GM18520 (cell line): ENCODE measurements at regions not wholly inside any gene's neighbourhood (a gene's known extent, or its start where the extent isn't known, plus 50 kb on each side); places are given as distances from the start of the nearest gene placed in this dataset.

ENCODE experiments used
- ATAC-seq: cut with Tn5 transposase; IDR thresholded peaks from one replicate; pipeline ENCODE4 v1.9.1; 2021; ENCODE audit not compliant: unreplicated experiment

- ATAC-seq: no peak
Observed at GRCh38 chr12:30508205-30508967, 187.3 kb downstream of the IPO8 start.

DNA sequence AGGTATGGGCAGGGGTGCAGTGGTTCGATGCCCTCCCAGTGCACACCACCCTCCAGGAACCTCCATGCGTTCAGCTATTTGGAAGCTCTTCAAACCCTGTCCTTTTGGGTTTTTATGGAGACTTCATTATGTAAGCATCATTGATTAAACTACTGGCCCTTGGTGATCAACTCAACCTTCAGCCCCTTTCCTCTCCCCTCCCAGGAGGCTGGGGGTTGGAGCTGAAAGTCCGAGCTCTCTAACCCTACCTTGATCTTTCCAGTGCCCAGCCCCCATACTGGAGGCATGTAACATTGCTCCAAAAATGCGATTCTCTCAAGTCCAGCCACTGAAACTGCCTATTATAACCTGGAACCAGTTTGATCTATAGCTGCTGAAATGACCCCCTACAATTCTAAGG lies 188.1 kb downstream of the IPO8 start:
- ATAC-seq: no peak

DNA sequence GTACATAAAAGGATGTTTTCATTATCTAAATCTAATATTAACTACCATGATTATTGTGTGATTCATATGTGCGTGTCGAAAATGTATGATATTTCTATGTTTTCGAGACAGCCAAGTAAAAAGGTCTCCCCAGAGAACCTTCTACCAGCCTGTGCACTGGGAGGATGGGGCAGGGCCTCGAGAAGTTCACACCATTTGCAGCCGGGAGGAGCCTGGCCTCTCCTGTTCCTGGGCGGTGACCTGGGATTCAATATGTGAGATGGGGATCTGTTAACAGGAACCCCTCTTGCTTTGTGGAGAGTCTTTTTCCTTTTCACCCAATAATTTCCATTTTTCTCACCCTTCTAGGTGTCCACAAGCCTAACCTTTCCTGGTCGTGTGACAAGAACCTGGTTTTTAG lies 189.3 kb downstream of the IPO8 start:
- no peak for ATAC-seq

- no peak for ATAC-seq
Observed at GRCh38 chr12:30501718-30502117, 194.0 kb downstream of the IPO8 start.

GRCh38 chr12:30500532-30500931 lies 195.1 kb downstream of the IPO8 start:
- no peak for ATAC-seq

GRCh38 chr12:30485230-30485890 lies 210.3 kb downstream of the IPO8 start:
- ATAC-seq: no peak

DNA sequence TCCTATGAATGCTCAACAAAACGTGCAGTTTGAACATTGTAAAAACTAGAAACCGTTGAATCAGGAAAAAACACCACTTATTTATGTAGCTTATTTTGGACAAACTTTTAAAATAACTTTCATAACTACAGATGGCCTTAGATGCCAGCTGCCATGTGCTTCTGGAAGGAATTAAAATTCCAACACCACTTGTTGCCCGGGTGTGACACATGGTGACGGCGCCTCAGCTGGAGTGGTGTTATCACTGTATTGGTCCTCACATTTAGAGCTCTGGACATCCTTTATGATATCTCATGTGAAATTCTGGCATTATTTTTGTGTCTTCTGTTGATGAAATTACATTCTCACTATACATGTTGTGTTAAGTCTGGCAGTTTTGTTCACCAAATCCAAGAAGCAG lies 211.0 kb downstream of the IPO8 start:
- no peak for ATAC-seq

- no peak for ATAC-seq
Observed at GRCh38 chr12:30482650-30483049, 213.0 kb downstream of the IPO8 start.

DNA sequence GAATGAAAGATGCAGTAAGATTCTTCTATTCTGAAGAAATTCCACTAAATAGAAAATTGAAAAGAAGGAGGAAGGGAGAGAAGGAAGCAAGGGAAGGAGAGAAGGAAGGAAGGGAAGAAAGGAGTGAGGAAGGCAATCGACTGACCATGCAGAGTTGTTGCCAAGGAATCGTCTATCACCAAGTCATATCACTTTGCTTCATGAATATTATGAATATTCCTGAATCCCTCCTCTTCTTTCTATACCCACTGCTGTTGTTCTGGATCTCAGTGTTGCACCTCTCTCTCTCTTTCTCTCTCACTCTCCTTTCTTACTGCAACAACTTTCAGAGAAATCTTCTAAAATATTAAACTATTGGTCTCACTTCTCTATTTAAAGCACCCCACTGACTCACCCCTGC lies 222.4 kb downstream of the IPO8 start:
- ATAC-seq: no peak

DNA sequence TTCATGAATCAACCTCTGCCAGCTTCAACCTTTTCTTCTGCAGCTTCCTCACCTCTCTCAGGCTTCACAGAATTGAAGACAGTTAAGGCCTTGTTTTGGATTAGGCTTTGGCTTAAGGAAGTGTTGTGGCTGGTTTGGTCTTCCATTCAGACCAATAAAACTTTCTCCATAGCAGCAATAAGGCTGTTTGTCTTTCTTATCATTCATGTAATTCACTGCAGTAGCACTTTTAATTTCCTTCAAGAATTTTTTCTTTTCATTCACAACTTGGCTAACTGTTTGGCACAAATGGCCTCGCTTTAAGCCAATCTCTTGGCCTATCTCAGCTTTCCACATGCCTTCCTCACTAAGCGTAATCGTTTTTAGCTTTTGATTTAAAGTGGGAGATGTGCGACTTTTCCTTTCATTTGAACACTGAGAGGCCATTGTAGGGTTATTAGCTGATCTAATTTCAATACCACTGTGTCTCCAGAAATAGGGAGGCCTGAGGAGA lies 229.5 kb downstream of the IPO8 start:
- ATAC-seq: no peak

DNA sequence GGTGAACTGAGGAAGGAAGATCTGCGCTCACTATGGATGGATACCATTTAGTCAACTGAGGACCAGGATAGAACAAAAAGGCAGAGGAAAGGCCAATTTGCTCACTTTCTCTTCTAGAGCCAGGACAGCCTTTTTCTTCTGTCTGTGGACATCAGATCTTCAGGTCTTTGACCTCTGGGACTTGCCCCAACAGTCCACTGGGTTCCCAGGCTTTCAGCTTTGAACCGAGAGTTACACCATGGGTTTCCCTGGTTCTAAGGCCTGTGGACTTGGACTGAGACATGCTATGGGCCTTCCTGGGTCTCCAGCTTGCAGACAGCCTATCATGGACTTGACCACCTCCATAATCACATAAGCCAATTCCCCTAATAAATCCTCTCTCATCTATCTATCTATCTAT lies 232.0 kb downstream of the IPO8 start:
- ATAC-seq: no peak

DNA sequence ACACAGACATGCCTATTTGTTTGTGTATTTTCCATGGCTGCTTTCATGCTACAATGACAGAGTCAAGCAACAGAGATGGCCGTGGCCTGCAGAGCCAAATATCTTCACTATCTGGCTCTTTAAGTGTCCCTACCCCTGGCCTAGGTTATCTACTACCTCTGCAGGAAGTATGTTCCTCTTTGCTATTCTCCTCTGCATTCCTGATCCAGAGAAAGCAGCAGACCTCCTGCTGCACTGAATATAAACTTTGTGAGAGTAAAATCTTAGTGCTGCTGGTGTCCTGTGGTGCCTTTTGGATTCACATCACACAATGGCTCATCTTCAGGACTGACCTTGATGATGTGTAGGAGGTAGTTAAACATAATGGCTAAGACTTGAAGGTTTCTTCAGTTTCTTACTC lies 233.4 kb downstream of the IPO8 start:
- ATAC-seq: no peak

- no peak for ATAC-seq
Observed at GRCh38 chr12:30461026-30461615, 234.5 kb downstream of the IPO8 start.

DNA sequence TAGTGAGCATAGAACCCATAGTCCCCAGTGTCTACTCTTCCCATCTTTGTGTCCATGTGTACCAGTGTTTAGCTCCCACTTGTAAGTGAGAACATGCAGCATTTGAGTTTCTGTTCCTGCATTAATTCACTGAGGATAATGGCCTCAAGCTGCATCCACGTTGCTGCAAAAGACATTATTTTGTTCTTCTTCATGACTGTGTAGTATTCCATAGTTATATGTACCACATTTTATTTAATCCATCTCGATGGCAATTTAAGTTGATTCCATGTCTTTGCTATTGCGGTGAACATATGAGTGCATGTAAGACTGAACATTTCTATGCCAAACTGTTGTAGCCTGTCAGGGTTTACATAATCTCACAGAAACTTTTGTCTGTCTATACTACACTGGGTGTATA lies 237.2 kb downstream of the IPO8 start:
- ATAC-seq: no peak

GRCh38 chr12:30457621-30458289 lies 237.9 kb downstream of the IPO8 start:
- ATAC-seq: no peak

DNA sequence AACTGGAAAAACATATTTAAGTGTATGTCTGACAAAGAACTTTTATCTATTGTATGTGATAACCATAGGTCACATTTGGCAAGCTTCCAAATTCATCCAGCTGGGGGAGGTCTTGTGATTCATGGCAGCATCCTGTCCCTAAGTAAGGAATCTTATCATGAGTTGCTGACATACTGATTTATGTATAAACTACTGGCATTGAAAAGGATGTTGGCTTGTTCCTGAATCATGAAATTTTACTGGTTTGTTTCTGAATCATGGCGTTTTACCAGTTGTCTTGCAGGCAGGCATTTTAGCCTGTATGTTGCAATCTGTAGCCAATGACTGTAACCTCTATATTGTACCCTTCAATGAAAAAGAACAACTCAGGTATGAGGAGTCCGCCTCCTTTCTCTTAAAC lies 244.8 kb downstream of the IPO8 start:
- ATAC-seq: no peak

- ATAC-seq: no peak
Observed at GRCh38 chr12:30450226-30450625, 245.4 kb downstream of the IPO8 start.

GRCh38 chr12:30448038-30448437 lies 247.6 kb downstream of the IPO8 start:
- no peak for ATAC-seq

DNA sequence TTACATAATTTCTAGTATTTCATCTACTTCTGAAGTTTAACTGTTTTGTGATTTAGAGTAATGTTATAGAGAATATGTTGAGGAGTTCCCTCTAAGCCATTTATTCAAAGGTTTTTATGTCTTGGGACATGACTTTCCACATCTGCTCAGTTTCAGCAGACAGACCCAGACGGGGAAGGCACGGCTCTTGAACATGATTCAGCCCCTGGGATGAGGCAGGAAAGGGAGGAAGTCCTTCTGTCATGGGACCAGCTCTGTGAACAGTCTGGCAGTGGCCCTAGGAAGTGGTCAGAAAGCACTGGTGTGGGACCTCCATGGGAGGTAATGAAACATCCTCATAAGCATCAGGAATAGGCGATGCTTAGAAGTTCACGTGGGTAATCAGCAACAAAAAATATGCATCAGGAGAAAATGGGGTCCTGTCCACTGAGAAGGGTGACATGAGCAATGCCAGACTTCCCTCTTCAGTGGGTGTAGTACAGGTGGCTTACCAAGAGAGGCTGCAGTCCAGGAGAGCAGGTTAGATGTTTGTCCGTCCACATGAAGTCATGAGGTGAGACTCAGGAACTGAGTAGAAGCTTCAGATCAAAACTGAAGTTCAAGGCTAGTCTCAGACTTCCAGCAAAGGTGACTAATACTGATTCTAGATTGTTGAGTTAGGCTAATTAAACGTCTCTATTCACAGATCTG lies 248.5 kb downstream of the IPO8 start:
- no peak for ATAC-seq

GRCh38 chr12:30442461-30442860 lies 253.2 kb downstream of the IPO8 start:
- no peak for ATAC-seq
